ENCODE measurements at regions not wholly inside any gene's neighbourhood (a gene's known extent, or its start where the extent isn't known, plus 50 kb on each side); places are given as distances from the start of the nearest gene placed in this dataset.

DNA sequence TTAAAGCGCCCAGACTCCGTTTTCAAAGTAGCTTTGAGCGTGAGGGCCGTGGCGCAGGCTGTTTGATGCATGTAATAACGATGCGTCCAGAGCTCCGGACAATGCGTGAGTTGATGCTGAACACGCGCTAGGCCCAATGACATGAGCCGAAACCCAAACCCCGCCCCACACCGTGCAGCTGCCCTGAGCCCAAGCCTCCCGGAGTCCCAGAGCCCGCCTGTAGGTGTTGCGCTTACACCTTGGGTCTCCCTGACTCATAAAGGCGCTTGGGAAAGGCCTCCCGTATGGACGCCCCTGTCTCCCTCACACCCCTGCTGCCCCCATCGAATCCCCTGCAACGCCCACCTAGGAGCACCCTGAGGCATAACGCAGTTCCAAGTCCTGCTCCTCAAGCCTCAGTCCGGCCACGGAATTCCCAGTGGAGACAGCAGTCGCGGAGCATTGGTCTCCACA lies 87.6 kb downstream of the ERMARD start:
- Mint-ChIP-seq H3K36me3 (ENCODE audit: insufficient read depth, unreplicated experiment) (no peaks in the 10 kb centered on the region), H3K9me3 (ENCODE audit: low read depth, unreplicated experiment) (peaks cover 4% of the 10 kb centered on the region), H3K27ac (ENCODE audit: unreplicated experiment) (no peak overlapping the region), H3K27me3 (ENCODE audit: unreplicated experiment) (peaks cover 5% of the 10 kb centered on the region), H3K4me1 (ENCODE audit: low read depth, unreplicated experiment) (no peaks in the 10 kb centered on the region), H3K4me3 (ENCODE audit: low read depth, unreplicated experiment) (no peak overlapping the region)
- DNase-seq: no peak
- BruUV-seq (replicated peaks): no TSS peak
- CTCF ChIA-PET: no interaction called here
- TF ChIP-seq, protein P1, sequence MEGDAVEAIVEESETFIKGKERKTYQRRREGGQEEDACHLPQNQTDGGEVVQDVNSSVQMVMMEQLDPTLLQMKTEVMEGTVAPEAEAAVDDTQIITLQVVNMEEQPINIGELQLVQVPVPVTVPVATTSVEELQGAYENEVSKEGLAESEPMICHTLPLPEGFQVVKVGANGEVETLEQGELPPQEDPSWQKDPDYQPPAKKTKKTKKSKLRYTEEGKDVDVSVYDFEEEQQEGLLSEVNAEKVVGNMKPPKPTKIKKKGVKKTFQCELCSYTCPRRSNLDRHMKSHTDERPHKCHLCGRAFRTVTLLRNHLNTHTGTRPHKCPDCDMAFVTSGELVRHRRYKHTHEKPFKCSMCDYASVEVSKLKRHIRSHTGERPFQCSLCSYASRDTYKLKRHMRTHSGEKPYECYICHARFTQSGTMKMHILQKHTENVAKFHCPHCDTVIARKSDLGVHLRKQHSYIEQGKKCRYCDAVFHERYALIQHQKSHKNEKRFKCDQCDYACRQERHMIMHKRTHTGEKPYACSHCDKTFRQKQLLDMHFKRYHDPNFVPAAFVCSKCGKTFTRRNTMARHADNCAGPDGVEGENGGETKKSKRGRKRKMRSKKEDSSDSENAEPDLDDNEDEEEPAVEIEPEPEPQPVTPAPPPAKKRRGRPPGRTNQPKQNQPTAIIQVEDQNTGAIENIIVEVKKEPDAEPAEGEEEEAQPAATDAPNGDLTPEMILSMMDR (IDR thresholded peaks at IDR 0.05; ENCODE audit: unreplicated experiment): no peak
- intact Hi-C loops (cut with micrococcal nuclease; ENCODE audit: unreplicated experiment): no loop called here

DNA sequence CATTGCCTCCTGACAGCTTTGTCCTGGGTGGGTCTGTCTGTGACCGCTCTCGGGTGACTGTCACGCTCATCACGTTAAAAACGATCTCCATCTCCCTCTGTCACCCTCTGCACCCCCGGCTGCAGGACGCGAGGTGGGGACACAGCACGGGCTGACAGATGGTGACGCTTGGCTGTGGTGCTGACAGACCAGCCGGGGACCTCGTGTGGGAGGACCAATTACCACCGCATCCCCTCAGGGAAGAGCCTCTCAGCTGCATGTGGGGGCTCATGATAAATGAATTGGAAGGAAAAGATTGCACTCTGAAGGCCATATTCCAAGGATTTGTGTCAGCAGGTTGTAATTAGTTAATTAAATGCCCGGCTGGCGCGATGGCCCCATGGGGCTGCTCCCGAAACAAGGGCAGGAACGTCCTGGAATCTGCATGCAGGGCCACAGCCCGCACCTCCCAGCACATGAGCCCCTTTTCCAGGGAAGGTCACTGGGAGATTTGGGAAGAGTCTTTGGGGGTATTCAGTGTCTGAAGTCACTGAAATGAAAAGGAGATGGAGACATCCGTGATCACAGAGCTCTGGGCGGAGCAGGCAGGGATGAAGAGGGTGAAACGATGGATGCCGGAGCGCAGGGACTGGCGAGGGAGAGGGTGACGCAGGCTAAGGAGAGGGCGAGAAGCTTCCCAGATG lies 87.1 kb downstream of the ERMARD start:
- no peak for DNase-seq
- TF ChIP-seq, protein P1 (IDR thresholded peaks at IDR 0.05; ENCODE audit: unreplicated experiment): no peak
- H3K4me3 Mint-ChIP-seq (ENCODE audit: low read depth, unreplicated experiment): no peak overlapping the region
- H3K9me3 Mint-ChIP-seq (ENCODE audit: low read depth, unreplicated experiment): peaks cover 4% of the 10 kb centered on the region
- BruUV-seq (replicated peaks): no TSS peak
- H3K36me3 Mint-ChIP-seq (ENCODE audit: insufficient read depth, unreplicated experiment): no peaks in the 10 kb centered on the region
- peaks cover under 1% of the 10 kb centered on the region for H3K4me1 Mint-ChIP-seq (ENCODE audit: low read depth, unreplicated experiment)
- H3K27me3 Mint-ChIP-seq (ENCODE audit: unreplicated experiment): no peaks in the 10 kb centered on the region
- intact Hi-C loops (cut with micrococcal nuclease; ENCODE audit: unreplicated experiment): no loop called here
- no peak overlapping the region for H3K27ac Mint-ChIP-seq (ENCODE audit: unreplicated experiment)
- CTCF ChIA-PET: no interaction called here

DNA sequence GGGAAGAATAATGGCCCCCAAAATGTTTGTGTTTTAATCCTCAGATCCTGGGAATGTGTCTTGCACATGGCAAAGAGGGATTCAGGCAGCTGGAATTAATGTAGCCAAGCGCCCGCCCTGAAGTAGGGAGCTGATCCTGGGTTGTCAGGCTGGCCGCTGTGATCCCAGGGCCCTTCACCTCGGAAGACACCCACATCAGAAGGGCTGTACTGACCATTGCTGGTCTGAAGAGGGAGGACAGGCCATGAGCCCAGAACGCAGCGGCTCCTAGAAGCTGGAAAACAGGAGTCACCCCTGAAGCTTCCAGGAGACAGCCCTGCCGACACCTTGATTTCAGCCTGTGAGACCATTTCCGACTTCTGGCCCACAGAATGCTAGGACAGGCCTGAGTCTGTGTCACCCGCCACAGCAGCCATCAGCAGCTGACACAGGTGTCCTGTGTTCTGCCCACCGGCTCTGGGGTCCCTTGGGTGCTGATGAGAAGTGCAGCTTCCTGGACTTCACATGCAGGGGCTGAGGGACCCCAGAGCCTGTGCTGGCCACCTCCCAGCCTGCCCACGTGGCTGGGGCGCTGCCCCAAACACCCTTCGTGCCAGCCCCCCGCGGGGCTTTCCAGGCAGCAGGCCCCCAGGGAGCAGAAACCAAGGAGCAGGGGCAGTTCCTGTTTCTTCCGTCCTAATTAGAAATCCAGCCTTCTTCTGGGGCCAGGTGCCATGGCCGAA lies 86.3 kb downstream of the ERMARD start:
- DNase-seq: no peak
- H3K9me3 Mint-ChIP-seq (ENCODE audit: low read depth, unreplicated experiment): peaks cover 4% of the 10 kb centered on the region
- intact Hi-C loops (cut with micrococcal nuclease; ENCODE audit: unreplicated experiment): no loop called here
- H3K4me3 Mint-ChIP-seq (ENCODE audit: low read depth, unreplicated experiment): no peak overlapping the region
- H3K27me3 Mint-ChIP-seq (ENCODE audit: unreplicated experiment): no peaks in the 10 kb centered on the region
- CTCF ChIA-PET: no interaction called here
- H3K4me1 Mint-ChIP-seq (ENCODE audit: low read depth, unreplicated experiment): peaks cover 8% of the 10 kb centered on the region
- H3K27ac Mint-ChIP-seq (ENCODE audit: unreplicated experiment): no peak overlapping the region
- no peaks in the 10 kb centered on the region for H3K36me3 Mint-ChIP-seq (ENCODE audit: insufficient read depth, unreplicated experiment)
- TF ChIP-seq, protein P1 (IDR thresholded peaks at IDR 0.05; ENCODE audit: unreplicated experiment): no peak
- no TSS peak for BruUV-seq (replicated peaks)

DNA sequence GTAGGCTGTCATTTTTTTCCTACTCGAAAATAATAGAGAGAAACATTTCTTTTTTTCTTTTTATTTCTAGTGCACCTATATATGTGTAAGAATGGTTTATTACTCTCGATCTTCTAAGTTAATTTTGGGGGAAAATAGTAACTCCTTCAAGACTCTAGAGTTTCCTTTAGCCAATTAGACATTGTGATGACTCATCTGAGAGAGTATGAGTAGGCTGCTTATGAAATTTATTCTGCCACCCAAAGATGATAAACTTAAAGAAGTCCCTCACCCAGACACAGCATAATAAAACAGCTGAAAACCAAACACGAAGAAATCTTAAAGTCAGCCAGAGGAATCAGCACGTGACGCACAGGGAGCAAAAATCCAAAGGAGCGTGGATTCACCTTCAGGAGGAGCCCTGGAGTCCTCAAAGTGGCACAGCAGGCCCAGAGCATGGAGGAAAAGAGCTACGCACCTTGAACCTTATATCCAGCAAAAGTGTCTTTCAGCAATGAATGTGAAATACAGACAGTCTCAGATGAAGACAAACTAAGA lies 81.9 kb downstream of the ERMARD start:
- Mint-ChIP-seq H3K4me3 (ENCODE audit: low read depth, unreplicated experiment) (no peak overlapping the region), H3K27me3 (ENCODE audit: unreplicated experiment) (peaks cover 10% of the 10 kb centered on the region), H3K36me3 (ENCODE audit: insufficient read depth, unreplicated experiment) (no peaks in the 10 kb centered on the region), H3K9me3 (ENCODE audit: low read depth, unreplicated experiment) (peaks cover 4% of the 10 kb centered on the region), H3K4me1 (ENCODE audit: low read depth, unreplicated experiment) (peaks cover 21% of the 10 kb centered on the region), H3K27ac (ENCODE audit: unreplicated experiment) (no peak overlapping the region)
- DNase-seq: no peak
- TF ChIP-seq, protein P1 (IDR thresholded peaks at IDR 0.05; ENCODE audit: unreplicated experiment): no peak
- CTCF ChIA-PET: interaction anchor here (2.1 kb wide), 1 partner anchor 459 kb away, joined by 10 read pairs; no protein-coding TSS in a partner anchor
- intact Hi-C loops (cut with micrococcal nuclease; ENCODE audit: unreplicated experiment): loop anchor here (5.0 kb wide), 2 partner anchors 459 to 684 kb away; partner anchors contain the start of gene DLL1
- no TSS peak for BruUV-seq (replicated peaks)
